Prostate gland (tissue), 2 donors: ENCODE measurements at regions not wholly inside any gene's neighbourhood (a gene's known extent, or its start where the extent isn't known, plus 50 kb on each side); places are given as distances from the start of the nearest gene placed in this dataset.

Source experiments
- DNase-seq: peaks from one replicate; pipeline ENCODE4 v3.0.0-alpha.2; 2019; ENCODE audit warnings: low spot score
- H3K27ac ChIP-seq, 2 donors: fragments of 200-600 bp; sonication (generic); 2 replicates each; pipeline ENCODE4 v1.5.1; 2017 to 2019
- H3K27me3 ChIP-seq: fragments of 200-600 bp; sonication (generic); replicated peaks from 2 replicates; pipeline ENCODE4 v1.5.1; 2019; ENCODE audit not compliant: insufficient read depth
- H3K36me3 ChIP-seq, 2 donors: fragments of 200-600 bp; sonication (generic); 1 replicate in 1 of 2; 2 replicates in 1 of 2; pipeline versions ENCODE4 v1.5.1 to v1.8.1; 2017 to 2019
- H3K4me1 ChIP-seq: fragments of 200-600 bp; sonication (generic); replicated peaks from 2 replicates; pipeline ENCODE4 v1.5.1; 2019
- H3K4me3 ChIP-seq, 2 donors: fragments of 200-600 bp; sonication (generic); 2 replicates each; pipeline ENCODE4 v1.5.1; 2017 to 2019
- H3K9me3 ChIP-seq: fragments of 200-600 bp; sonication (generic); 2 replicates; pipeline ENCODE4 v1.5.1; 2017
- CTCF ChIP-seq, 4 experiments: fragments of 200-600 bp in 2 of 4; fragments of 450-650 bp in 2 of 4; sonication (generic) in 2 of 4; IDR thresholded peaks; 1 replicate in 3 of 4; 2 replicates in 1 of 4; pipeline ENCODE4 v1.5.1; 2016 to 2019; ENCODE audit warnings: antibody characterized with exemption in 4 of 4, mild to moderate bottlenecking in 2 of 4, moderate library complexity in 2 of 4
- POLR2A ChIP-seq: fragments of 450-650 bp; IDR thresholded peaks from one replicate; pipeline ENCODE4 v1.6.1; 2016; ENCODE audit warnings: antibody characterized with exemption, mild to moderate bottlenecking
- POLR2AphosphoS5 ChIP-seq: sonication (generic); formaldehyde crosslinking; IDR thresholded peaks from one replicate; pipeline ENCODE4 v1.6.1; 2017; ENCODE audit warnings: antibody characterized with exemption
- WGBS: methylation state at CpG from one replicate; pipeline ENCODE4 v1.1.5; 2018; 5-methylcytosine and 5-hydroxymethylcytosine counted together
- intact Hi-C: fragments of 100-400 bp; cut with DNase I; formaldehyde crosslinking; loops from one replicate; pipeline ENCODE4 v1.14.2; 2022

GRCh38 chr10:78995987-78996791 is 72.6 kb upstream of the ZMIZ1 start:
- no peak overlapping the region for H3K27ac ChIP-seq
- no peaks in the 10 kb centered on the region for H3K36me3 ChIP-seq
- no peak for DNase-seq
- H3K9me3 ChIP-seq, result no peaks in the 10 kb centered on the region
- TF ChIP-seq POLR2AphosphoS5, result no peak
- TF ChIP-seq POLR2A, result no peak
- TF ChIP-seq CTCF (IDR thresholded peaks at IDR 0.05), result no peak
- no peaks in the 10 kb centered on the region for H3K27me3 ChIP-seq
- no peak overlapping the region for H3K4me3 ChIP-seq
- intact Hi-C loops, result no loop called here
- WGBS, result 84% methylated on average over 14 of the region's 14 CpGs
- peaks cover 4% of the 10 kb centered on the region for H3K4me1 ChIP-seq

GRCh38 chr10:78996792-78997129 is 72.0 kb upstream of the ZMIZ1 start:
- Histone ChIP-seq H3K27ac (no peak overlapping the region), H3K9me3 (no peaks in the 10 kb centered on the region), H3K4me3 (no peak overlapping the region), H3K27me3 (no peaks in the 10 kb centered on the region), H3K4me1 (peaks cover 4% of the 10 kb centered on the region), H3K36me3 (no peaks in the 10 kb centered on the region)
- intact Hi-C loops, result no loop called here
- DNase-seq, result no peak
- WGBS, result 77% methylated on average over 3 of the region's 3 CpGs
- no peak for TF ChIP-seq POLR2AphosphoS5
- no peak for TF ChIP-seq CTCF (IDR thresholded peaks at IDR 0.05)
- TF ChIP-seq POLR2A, result no peak

DNA sequence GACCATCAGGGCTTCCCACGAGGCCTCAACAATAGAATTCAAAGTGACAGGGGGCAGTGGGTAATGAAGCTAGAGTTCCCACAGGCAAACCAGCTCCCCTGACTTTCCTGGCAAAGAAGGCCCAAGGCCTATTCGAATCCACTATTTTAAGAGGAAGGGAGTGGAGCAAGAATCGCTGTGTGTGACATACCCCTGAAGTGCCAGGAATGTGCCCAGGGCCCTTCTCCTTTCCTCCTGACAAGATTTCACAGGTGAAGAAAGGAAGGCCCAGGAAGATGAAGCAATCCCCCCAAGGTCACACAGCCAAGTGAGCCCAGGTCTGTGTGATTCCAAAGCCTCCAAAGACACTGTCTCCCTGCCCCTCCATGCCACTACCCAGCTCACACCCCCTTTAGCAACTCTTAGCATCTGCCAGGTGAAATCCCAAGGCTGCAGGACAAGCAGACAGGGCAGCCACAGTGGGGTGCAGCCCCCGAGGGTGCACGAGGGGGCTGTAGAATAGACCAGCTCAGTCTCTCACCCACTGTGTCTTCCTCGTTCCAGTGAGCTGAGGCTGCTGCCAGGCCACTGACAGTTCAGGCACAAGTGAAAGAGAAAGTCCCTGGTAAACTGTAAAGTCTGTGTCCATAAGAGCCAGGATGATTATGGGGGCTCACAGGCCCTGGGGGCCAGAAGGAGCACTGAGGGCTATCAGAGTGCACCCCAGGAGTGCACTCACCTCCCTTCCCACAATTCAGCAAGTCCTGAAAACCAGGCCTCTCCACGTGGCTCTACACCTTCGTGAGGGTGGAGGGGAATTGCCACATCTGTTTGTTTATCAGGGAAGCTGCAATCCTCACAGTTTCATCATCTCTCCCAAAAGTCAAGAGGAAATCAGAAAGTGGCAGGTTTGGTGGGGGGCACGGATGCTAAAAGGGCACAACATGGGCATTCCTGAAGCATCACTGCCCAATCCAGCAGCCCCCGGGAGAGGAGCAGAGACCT is 70.8 kb upstream of the ZMIZ1 start:
- WGBS, result 58% methylated on average over 10 of the region's 10 CpGs
- Histone ChIP-seq H3K36me3 (no peaks in the 10 kb centered on the region), H3K27ac (no peak overlapping the region), H3K27me3 (no peaks in the 10 kb centered on the region), H3K4me3 (no peak overlapping the region), H3K4me1 (peaks cover 4% of the 10 kb centered on the region), H3K9me3 (no peaks in the 10 kb centered on the region)
- TF ChIP-seq CTCF (IDR thresholded peaks at IDR 0.05) (no peak), POLR2A (no peak), POLR2AphosphoS5 (no peak)
- intact Hi-C loops, result no loop called here
- no peak for DNase-seq

DNA sequence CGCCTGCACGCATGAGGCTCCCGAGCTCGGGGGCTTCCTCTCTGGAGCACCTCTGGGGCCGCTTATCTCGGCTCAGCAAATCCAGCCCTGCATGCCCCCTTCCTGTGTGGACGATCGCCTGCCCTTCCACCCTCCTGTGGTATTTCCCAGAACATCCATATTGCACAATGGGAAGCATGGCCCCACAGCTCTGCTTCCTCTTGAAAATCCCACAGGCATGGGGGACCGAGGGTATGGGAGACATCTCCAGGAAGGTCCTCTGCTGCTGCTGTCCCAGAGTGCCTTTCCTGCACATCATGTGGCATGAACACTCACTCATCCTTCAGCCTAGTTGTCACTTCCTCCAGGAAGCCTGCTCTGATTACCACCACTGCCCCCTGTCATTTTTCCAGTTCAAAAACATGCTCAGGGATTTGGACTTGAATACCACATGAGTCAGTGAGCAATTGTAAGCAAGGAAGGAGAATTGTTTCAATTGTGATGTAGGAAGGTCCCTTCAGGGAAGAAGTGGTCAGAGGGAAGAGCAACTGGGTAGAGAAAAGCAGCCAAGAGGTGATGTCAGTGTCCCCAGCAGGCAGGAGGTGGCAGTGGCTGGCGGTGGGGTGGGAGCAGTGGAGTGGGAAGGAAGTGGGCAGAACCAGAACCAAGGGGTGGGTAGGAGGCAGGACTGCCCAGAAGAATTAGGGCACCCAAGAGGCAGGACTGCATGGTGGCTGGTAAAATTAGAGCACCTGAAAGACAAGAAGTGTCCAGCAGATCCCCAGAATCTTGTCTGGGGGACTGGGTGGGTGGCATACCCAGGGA is 67.5 kb upstream of the ZMIZ1 start:
- WGBS, result 68% methylated on average over 10 of the region's 10 CpGs
- no peak for DNase-seq

More for the DNA sequence above, 67.5 kb upstream of the ZMIZ1 start:
- intact Hi-C loops, result no loop called here
- Histone ChIP-seq H3K36me3 (no peaks in the 10 kb centered on the region), H3K9me3 (no peaks in the 10 kb centered on the region), H3K4me1 (peaks cover 4% of the 10 kb centered on the region), H3K4me3 (no peak overlapping the region), H3K27me3 (no peaks in the 10 kb centered on the region), H3K27ac (no peak overlapping the region)
- TF ChIP-seq CTCF (IDR thresholded peaks at IDR 0.05) (no peak), POLR2A (no peak), POLR2AphosphoS5 (no peak)
